Loucy (cell line): ENCODE measurements at regions not wholly inside any gene's neighbourhood (a gene's known extent, or its start where the extent isn't known, plus 50 kb on each side); places are given as distances from the start of the nearest gene placed in this dataset.

Source experiments
- H2AFZ ChIP-seq: fragments of 200-600 bp; sonication (generic); 2 replicates; pipeline ENCODE4 v1.6.0; 2016; ENCODE audit warnings: antibody characterized with exemption, mild to moderate bottlenecking, low read length, moderate library complexity
- H3F3A ChIP-seq: fragments of 200-600 bp; 2 replicates; pipeline ENCODE4 v1.6.0; 2016; ENCODE audit warnings: antibody characterized with exemption, low read depth, mild to moderate bottlenecking
- H3K27me3 ChIP-seq: fragments of 200-600 bp; sonication (generic); 2 replicates; pipeline ENCODE4 v1.6.1; 2014; ENCODE audit warnings: low read length, mild to moderate bottlenecking; ENCODE audit not compliant: insufficient read depth, poor library complexity, severe bottlenecking
- H3K36me3 ChIP-seq: fragments of 200-600 bp; sonication (generic); 2 replicates; pipeline ENCODE4 v1.6.1; 2016; ENCODE audit warnings: low read length; ENCODE audit not compliant: insufficient read depth
- H3K4me1 ChIP-seq: fragments of 200-600 bp; sonication (generic); 2 replicates; pipeline ENCODE4 v1.5.1; 2014; ENCODE audit warnings: low read length, mild to moderate bottlenecking; ENCODE audit not compliant: insufficient read depth, poor library complexity, severe bottlenecking
- H3K4me2 ChIP-seq: fragments of 200-600 bp; sonication (generic); 2 replicates; pipeline ENCODE4 v1.6.0; 2014; ENCODE audit warnings: antibody characterized with exemption, low read length, low read depth, mild to moderate bottlenecking; ENCODE audit not compliant: poor library complexity, severe bottlenecking
- H3K4me3 ChIP-seq: fragments of 200-600 bp; sonication (generic); 2 replicates; pipeline ENCODE4 v1.5.1; 2014; ENCODE audit warnings: low read length, mild to moderate bottlenecking, mixed read lengths; ENCODE audit not compliant: poor library complexity, severe bottlenecking
- H3K79me2 ChIP-seq: fragments of 200-600 bp; sonication (generic); 2 replicates; pipeline ENCODE4 v1.6.1; 2014; ENCODE audit warnings: low read length; ENCODE audit not compliant: insufficient read depth
- H3K9ac ChIP-seq: fragments of 200-600 bp; sonication (generic); 2 replicates; pipeline ENCODE4 v1.6.0; 2014; ENCODE audit warnings: mild to moderate bottlenecking, low read depth, low read length, moderate library complexity; ENCODE audit not compliant: poor library complexity, severe bottlenecking
- H3K9me2 ChIP-seq: fragments of 200-600 bp; sonication (generic); replicated peaks from 2 replicates; pipeline ENCODE4 v1.6.1; 2016; ENCODE audit warnings: low read depth, low read length, mixed read lengths
- H3K9me3 ChIP-seq: fragments of 200-600 bp; sonication (generic); 2 replicates; pipeline ENCODE4 v1.6.1; 2014; ENCODE audit warnings: mild to moderate bottlenecking, antibody characterized with exemption, low read length, low read depth; ENCODE audit not compliant: insufficient read depth
- H4K20me1 ChIP-seq: fragments of 200-600 bp; sonication (generic); 2 replicates; pipeline ENCODE4 v1.6.0; 2014; ENCODE audit warnings: antibody characterized with exemption, low read length, mild to moderate bottlenecking; ENCODE audit not compliant: insufficient read depth, poor library complexity, severe bottlenecking
- CTCF ChIP-seq: fragments of 200-600 bp; sonication (generic); conservative IDR thresholded peaks from 2 replicates; pipeline ENCODE4 v1.5.1; 2014; ENCODE audit warnings: mild to moderate bottlenecking, antibody characterized with exemption, low read length
- EZH2phosphoT487 ChIP-seq: fragments of 200-600 bp; IDR thresholded peaks from 2 replicates; pipeline ENCODE4 v1.6.1; 2018; ENCODE audit warnings: antibody characterized with exemption, mild to moderate bottlenecking, moderate library complexity, borderline replicate concordance

DNA sequence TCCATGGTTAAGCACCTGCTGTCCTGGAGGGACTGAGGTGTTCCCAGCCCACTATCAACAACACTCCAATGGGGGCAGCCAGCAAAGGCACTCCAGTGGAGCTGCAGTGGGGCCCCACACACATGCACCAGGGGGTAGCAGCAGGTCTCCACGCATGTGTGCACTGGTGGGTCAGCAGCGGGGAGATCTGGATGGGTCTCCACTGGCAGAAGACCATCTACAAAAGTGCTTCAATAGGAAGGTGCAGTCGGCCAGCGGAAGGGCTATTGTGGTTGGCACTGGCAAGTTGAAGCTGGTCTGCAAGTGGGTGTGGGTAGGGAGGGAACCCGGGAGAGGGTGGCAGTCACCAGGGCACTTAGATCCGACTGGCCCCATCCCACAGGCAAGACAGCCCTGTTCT, 1355.4 kb downstream of the NSUN3 start:
- Histone ChIP-seq H3K9me2 (no peaks in the 10 kb centered on the region), H3K36me3 (no peaks in the 10 kb centered on the region), H3K9me3 (peaks cover 4% of the 10 kb centered on the region; the same call in 1 of the 2 replicates), H3F3A (no peaks in the 10 kb centered on the region), H2AFZ (no peak overlapping the region), H4K20me1 (no peaks in the 10 kb centered on the region), H3K4me3 (no peak overlapping the region), H3K4me2 (no peak overlapping the region), H3K79me2 (no peaks in the 10 kb centered on the region), H3K27me3 (no peaks in the 10 kb centered on the region), H3K4me1 (no peaks in the 10 kb centered on the region), H3K9ac (no peak overlapping the region)
- TF ChIP-seq EZH2phosphoT487 (no peak), CTCF (no peak)

DNA sequence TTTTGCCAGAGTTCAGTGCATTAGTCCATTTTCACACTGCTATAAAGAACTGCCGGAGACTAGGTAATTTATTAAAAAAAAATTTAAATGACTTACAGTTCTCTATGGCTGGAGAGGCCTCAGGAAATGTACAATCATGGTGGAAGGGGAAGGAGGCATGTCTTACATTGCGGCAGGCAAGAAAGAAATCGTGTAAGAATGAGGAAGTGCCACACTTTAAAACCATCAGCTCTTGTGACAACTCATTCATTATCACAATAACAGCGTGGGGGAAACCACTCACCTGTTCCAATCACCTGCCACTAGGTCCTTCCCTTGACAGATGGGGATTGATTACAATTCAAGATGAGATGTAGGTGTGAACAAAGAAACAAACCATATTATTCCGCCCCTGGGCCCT, 1361.4 kb downstream of the NSUN3 start:
- Histone ChIP-seq H3K4me1 (no peaks in the 10 kb centered on the region), H3K9ac (no peak overlapping the region), H3K36me3 (no peaks in the 10 kb centered on the region), H3K79me2 (no peaks in the 10 kb centered on the region), H2AFZ (no peak overlapping the region), H3K9me3 (no peaks in the 10 kb centered on the region), H3F3A (no peaks in the 10 kb centered on the region), H4K20me1 (no peaks in the 10 kb centered on the region), H3K9me2 (no peaks in the 10 kb centered on the region), H3K27me3 (no peaks in the 10 kb centered on the region), H3K4me3 (no peak overlapping the region), H3K4me2 (no peak overlapping the region)
- TF ChIP-seq EZH2phosphoT487 (no peak), CTCF (no peak)

DNA sequence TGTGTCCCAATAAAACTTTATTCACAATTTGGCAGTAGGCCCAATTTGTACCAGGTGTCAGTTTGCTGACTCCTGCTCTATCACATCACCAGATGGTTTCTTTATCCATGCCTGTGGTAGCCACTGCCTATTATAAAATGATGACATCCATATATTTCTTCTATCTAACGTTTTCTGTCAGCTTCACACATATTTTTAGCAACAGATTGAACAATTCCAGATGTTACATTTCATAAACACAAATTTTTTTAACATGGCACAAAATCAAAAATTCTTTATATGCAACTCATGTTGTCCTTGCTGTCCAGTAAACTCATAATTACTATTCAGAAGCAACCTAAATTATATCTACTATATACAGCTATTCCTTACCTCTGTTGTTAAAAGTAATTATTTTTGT, 1371.6 kb downstream of the NSUN3 start:
- no peaks in the 10 kb centered on the region for H3K36me3 ChIP-seq
- no peak overlapping the region for H3K4me3 ChIP-seq
- H3K9me3 ChIP-seq = no peaks in the 10 kb centered on the region
- no peak overlapping the region for H3K4me2 ChIP-seq
- H4K20me1 ChIP-seq = no peaks in the 10 kb centered on the region
- no peaks in the 10 kb centered on the region for H3F3A ChIP-seq
- H3K79me2 ChIP-seq = no peaks in the 10 kb centered on the region
- TF ChIP-seq CTCF = no peak
- no peak for TF ChIP-seq EZH2phosphoT487
- H2AFZ ChIP-seq = no peak overlapping the region
- H3K9ac ChIP-seq = no peak overlapping the region
- H3K27me3 ChIP-seq = no peaks in the 10 kb centered on the region
- H3K4me1 ChIP-seq = no peaks in the 10 kb centered on the region
- no peaks in the 10 kb centered on the region for H3K9me2 ChIP-seq
